Pancreas (tissue), 10 donors: ENCODE measurements at regions not wholly inside any gene's neighbourhood (a gene's known extent, or its start where the extent isn't known, plus 50 kb on each side); places are given as distances from the start of the nearest gene placed in this dataset.

Source experiments
- ATAC-seq, 4 donors: fragments of 200-7000 bp; cut with Tn5 transposase; one replicate each; pipeline versions ENCODE4 v1.8.0 to v1.9.1; 2020; ENCODE audit warnings: mild to moderate bottlenecking in 4 of 4, moderate library complexity in 4 of 4
- DNase-seq, 6 donors: peaks; one replicate each; pipeline ENCODE4 v3.0.0-alpha.2; 2020
- FAIRE-seq: peaks from 2 replicates; lab custom pipeline; 2012; peaks lifted over from hg19 to GRCh38; lab: Jason Lieb, UNC
- H3K27ac ChIP-seq, 4 donors: fragments of 200-600 bp; sonication (generic); 1 replicate in 3 of 4; 2 replicates in 1 of 4; pipeline versions ENCODE4 v1.5.0 to v1.8.0; 2020
- H3K27me3 ChIP-seq, 4 donors: fragments of 200-600 bp; one replicate each; pipeline ENCODE4 v1.8.0; 2021
- H3K36me3 ChIP-seq, 3 donors: fragments of 200-600 bp; sonication (generic) in 1 of 3; one replicate each; pipeline versions ENCODE4 v1.5.0 to v1.8.0; 2020 to 2021
- H3K4me1 ChIP-seq, 3 donors: fragments of 200-600 bp; one replicate each; pipeline ENCODE4 v1.8.0; 2021
- H3K4me3 ChIP-seq, 4 donors: fragments of 200-600 bp; sonication (generic) in 2 of 4; one replicate each; pipeline versions ENCODE4 v1.5.0 to v1.8.0; 2020 to 2021
- H3K9me3 ChIP-seq, 4 donors: fragments of 200-600 bp; one replicate each; pipeline ENCODE4 v1.8.0; 2021
- WGBS, 2 donors: extraction: QIAGEN DNeasy Blood & Tissue Kit; methylation state at CpG; one replicate each; pipeline ENCODE4 v1.1.7; 2013; 5-methylcytosine and 5-hydroxymethylcytosine counted together
- intact Hi-C, 3 donors: fragments of 100-400 bp; cut with DNase I; formaldehyde crosslinking; loops; one replicate each; pipeline versions ENCODE4 v1.11.1 to v1.14.2; 2022
- TF ChIP-seq, protein P1 (sequence below), 4 donors: fragments of 200-600 bp; sonication (generic) in 3 of 4; IDR thresholded peaks; one replicate each; pipeline versions ENCODE4 v1.5.0 to v1.8.0; 2021; ENCODE audit warnings: antibody characterized with exemption in 4 of 4
- donor health status: healthy with polysubstance abuse.
- donor health status: DM: no; HTN: no; CAD: no; lungs with moderate emphysema.
- donor health status: DM: no; HTN: no; CAD: no.
- donor health status: control.
- donor health status: control.
- donor health status: Bipolar disorder and iron deficiency.
- donor health status: DM: yes; HTN: yes; CAD: no.
- donor health status: DM: no; HTN: no; CAD: no.
- donor health status: DM: no; HTN: no; CAD: no.
- donor health status: DM: yes; HTN: yes; CAD: no.

- DNase-seq (no peak), FAIRE-seq (no peak), ATAC-seq (no peak)
- Histone ChIP-seq H3K36me3 (no peaks in the 10 kb centered on the region), H3K4me1 (no peaks in the 10 kb centered on the region), H3K4me3 (no peak overlapping the region), H3K9me3 (no peaks in the 10 kb centered on the region), H3K27me3 (no peaks in the 10 kb centered on the region), H3K27ac (no peak overlapping the region)
- intact Hi-C loops: no loop called here
- TF ChIP-seq, protein P1, sequence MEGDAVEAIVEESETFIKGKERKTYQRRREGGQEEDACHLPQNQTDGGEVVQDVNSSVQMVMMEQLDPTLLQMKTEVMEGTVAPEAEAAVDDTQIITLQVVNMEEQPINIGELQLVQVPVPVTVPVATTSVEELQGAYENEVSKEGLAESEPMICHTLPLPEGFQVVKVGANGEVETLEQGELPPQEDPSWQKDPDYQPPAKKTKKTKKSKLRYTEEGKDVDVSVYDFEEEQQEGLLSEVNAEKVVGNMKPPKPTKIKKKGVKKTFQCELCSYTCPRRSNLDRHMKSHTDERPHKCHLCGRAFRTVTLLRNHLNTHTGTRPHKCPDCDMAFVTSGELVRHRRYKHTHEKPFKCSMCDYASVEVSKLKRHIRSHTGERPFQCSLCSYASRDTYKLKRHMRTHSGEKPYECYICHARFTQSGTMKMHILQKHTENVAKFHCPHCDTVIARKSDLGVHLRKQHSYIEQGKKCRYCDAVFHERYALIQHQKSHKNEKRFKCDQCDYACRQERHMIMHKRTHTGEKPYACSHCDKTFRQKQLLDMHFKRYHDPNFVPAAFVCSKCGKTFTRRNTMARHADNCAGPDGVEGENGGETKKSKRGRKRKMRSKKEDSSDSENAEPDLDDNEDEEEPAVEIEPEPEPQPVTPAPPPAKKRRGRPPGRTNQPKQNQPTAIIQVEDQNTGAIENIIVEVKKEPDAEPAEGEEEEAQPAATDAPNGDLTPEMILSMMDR (IDR thresholded peaks at IDR 0.05): no peak
- 29 to 30% methylated on average over 2 of the region's 2 CpGs for WGBS, 2 donors
These were observed 1008.9 kb downstream of the EFNA5 start for GRCh38 chr5:106661866-106662265.

GRCh38 chr5:106660681-106661080 is 1010.1 kb downstream of the EFNA5 start:
- intact Hi-C loops: no loop called here
- Histone ChIP-seq H3K36me3 (no peaks in the 10 kb centered on the region), H3K27me3 (no peaks in the 10 kb centered on the region), H3K9me3 (no peaks in the 10 kb centered on the region), H3K4me1 (no peaks in the 10 kb centered on the region), H3K4me3 (no peak overlapping the region), H3K27ac (no peak overlapping the region)
- TF ChIP-seq, protein P1 (IDR thresholded peaks at IDR 0.05): no peak
- no peak for FAIRE-seq
- ATAC-seq: no peak
- DNase-seq: no peak

DNA sequence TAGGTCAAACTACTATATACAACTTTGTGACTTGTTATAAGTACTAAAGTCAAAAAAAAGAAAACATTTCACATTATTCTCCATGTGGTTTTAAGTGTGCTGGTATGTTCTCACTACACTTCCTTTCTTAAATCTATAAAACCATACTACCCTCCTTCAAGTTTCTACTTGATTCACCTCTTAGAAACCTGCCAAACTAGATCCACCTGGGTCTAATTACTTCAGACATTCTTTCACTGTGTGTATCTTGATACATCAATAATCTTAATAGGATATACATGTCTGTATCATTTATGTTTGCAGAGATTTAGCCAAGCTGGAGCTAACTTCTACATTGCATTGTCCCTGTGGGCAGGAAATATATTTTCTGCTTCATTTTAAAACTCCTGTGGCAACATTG is 1012.6 kb downstream of the EFNA5 start:
- DNase-seq (no peak), FAIRE-seq (no peak), ATAC-seq (no peak)
- H3K4me3 ChIP-seq: no peak overlapping the region
- no peaks in the 10 kb centered on the region for H3K36me3 ChIP-seq
- H3K4me1 ChIP-seq: no peaks in the 10 kb centered on the region
- no peak overlapping the region for H3K27ac ChIP-seq
- TF ChIP-seq, protein P1 (IDR thresholded peaks at IDR 0.05): no peak
- intact Hi-C loops: no loop called here
- H3K9me3 ChIP-seq: no peaks in the 10 kb centered on the region
- H3K27me3 ChIP-seq: no peaks in the 10 kb centered on the region

DNA sequence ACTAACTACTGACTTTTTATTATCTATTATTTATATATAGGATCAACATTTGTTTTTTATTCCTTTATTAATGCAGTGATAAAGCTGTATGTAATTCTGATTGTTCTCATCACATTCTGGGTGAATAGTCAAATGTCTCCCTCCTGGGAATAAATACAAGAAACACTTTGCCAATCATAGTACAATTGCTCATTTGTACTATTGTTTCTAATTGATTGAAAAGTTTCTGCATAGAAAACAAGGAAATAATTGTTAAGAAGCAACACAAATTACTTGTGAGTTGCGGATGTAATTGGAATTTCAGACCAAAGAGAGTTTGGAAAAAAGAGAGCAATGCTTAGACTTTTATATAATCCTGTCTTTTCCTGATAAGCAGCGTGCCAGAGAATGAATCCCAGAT is 1013.9 kb downstream of the EFNA5 start:
- H3K4me1 ChIP-seq: no peaks in the 10 kb centered on the region
- TF ChIP-seq, protein P1 (IDR thresholded peaks at IDR 0.05): no peak
- H3K36me3 ChIP-seq: no peaks in the 10 kb centered on the region
- H3K27ac ChIP-seq: no peak overlapping the region
- intact Hi-C loops: no loop called here
- H3K4me3 ChIP-seq: no peak overlapping the region
- no peaks in the 10 kb centered on the region for H3K27me3 ChIP-seq
- H3K9me3 ChIP-seq: no peaks in the 10 kb centered on the region
- ATAC-seq: no peak
- FAIRE-seq: no peak
- 64 to 73% methylated on average over 2 of the region's 2 CpGs for WGBS, 2 donors
- DNase-seq: no peak

DNA sequence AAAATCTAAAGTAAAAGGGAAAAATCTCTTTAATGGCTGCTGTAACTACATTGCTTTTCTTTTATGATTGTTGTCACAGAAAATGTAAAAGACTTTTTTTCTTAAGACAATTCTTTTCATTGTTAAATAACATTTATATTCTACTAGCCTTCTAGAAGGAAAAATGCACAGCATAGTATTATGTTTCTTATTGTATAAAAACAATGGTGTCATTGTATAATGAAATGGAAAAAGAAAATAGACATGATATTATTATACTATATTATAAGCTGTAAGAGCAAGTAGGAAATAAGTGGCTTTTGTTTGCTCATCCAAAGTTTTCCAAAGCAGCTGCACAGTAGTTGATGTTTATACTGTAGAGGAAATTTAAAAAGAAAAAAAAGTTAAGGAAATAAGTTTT is 1021.7 kb downstream of the EFNA5 start:
- ATAC-seq: no peak

More for the DNA sequence above, 1021.7 kb downstream of the EFNA5 start:
- TF ChIP-seq, protein P1 (IDR thresholded peaks at IDR 0.05): no peak
- Histone ChIP-seq H3K4me1 (no peaks in the 10 kb centered on the region), H3K9me3 (no peaks in the 10 kb centered on the region), H3K4me3 (no peak overlapping the region), H3K27me3 (no peaks in the 10 kb centered on the region), H3K36me3 (no peaks in the 10 kb centered on the region), H3K27ac (no peak overlapping the region)
- FAIRE-seq: no peak
- intact Hi-C loops: no loop called here
- DNase-seq: no peak
